Karpas-422 (cell line): ENCODE measurements at regions not wholly inside any gene's neighbourhood (a gene's known extent, or its start where the extent isn't known, plus 50 kb on each side); places are given as distances from the start of the nearest gene placed in this dataset.

Experiments used
- DNase-seq: peaks from one replicate; pipeline ENCODE4 v3.0.0-alpha.2; 2015
- H2AFZ ChIP-seq: fragments of 200-600 bp; sonication (generic); 2 replicates; pipeline ENCODE4 v1.6.1; 2014; ENCODE audit warnings: antibody characterized with exemption, low read length, mixed read lengths
- H3K27ac ChIP-seq: fragments of 200-600 bp; sonication (generic); 2 replicates; pipeline ENCODE4 v1.5.1; 2014; ENCODE audit warnings: mild to moderate bottlenecking, low read length, moderate library complexity
- H3K27me3 ChIP-seq: fragments of 200-600 bp; sonication (generic); 2 replicates; pipeline ENCODE4 v1.6.1; 2014; ENCODE audit warnings: low read length, mixed read lengths
- H3K36me3 ChIP-seq: fragments of 200-600 bp; sonication (generic); 2 replicates; pipeline ENCODE4 v1.6.1; 2014; ENCODE audit warnings: low read length, mixed read lengths; ENCODE audit not compliant: insufficient read depth
- H3K4me1 ChIP-seq: fragments of 200-600 bp; sonication (generic); 2 replicates; pipeline ENCODE4 v1.6.1; 2014; ENCODE audit warnings: mild to moderate bottlenecking, low read length, mixed read lengths
- H3K4me2 ChIP-seq: fragments of 200-600 bp; sonication (generic); 2 replicates; pipeline ENCODE4 v1.6.1; 2014; ENCODE audit warnings: low read length, low read depth, mild to moderate bottlenecking; ENCODE audit not compliant: poor library complexity, severe bottlenecking
- H3K4me3 ChIP-seq: fragments of 200-600 bp; sonication (generic); 2 replicates; pipeline ENCODE4 v1.5.1; 2014; ENCODE audit warnings: mild to moderate bottlenecking, antibody characterized with exemption, low read length, mixed read lengths
- H3K79me2 ChIP-seq: fragments of 200-600 bp; sonication (generic); 2 replicates; pipeline ENCODE4 v1.6.1; 2014; ENCODE audit warnings: mild to moderate bottlenecking, low read length, mixed read lengths
- H3K9ac ChIP-seq: fragments of 200-600 bp; sonication (generic); 2 replicates; pipeline ENCODE4 v1.6.0; 2014; ENCODE audit warnings: low read length
- H3K9me2 ChIP-seq: fragments of 200-600 bp; sonication (generic), shearing (Covaris generic); replicated peaks from 2 replicates; pipeline ENCODE4 v1.6.0; 2014; ENCODE audit warnings: mild to moderate bottlenecking, low read length, moderate library complexity; ENCODE audit not compliant: insufficient read depth
- H3K9me3 ChIP-seq: fragments of 300-700, 200-600 bp; sonication (generic); 2 replicates; pipeline ENCODE4 v1.6.1; 2014; ENCODE audit warnings: low read length, mixed read lengths
- H4K20me1 ChIP-seq: fragments of 200-600 bp; sonication (generic); 2 replicates; pipeline ENCODE4 v1.6.1; 2014; ENCODE audit warnings: mild to moderate bottlenecking, antibody characterized with exemption, low read length, low read depth; ENCODE audit not compliant: insufficient read depth

- Histone ChIP-seq H3K79me2 (no peaks in the 10 kb centered on the region), H4K20me1 (no peaks in the 10 kb centered on the region), H2AFZ (no peak overlapping the region)
Observed at GRCh38 chr5:179413086-179413690, 67.9 kb upstream of the ADAMTS2 start.

GRCh38 chr5:179411161-179411841, 66.0 kb upstream of the ADAMTS2 start:
- no peaks in the 10 kb centered on the region for H3K79me2 ChIP-seq
- no peak for DNase-seq
- peaks cover 22% of the 10 kb centered on the region for H3K4me1 ChIP-seq
- no peaks in the 10 kb centered on the region for H3K9me2 ChIP-seq
- no peak overlapping the region for H3K27ac ChIP-seq
- H3K4me3 ChIP-seq: no peak overlapping the region
- H4K20me1 ChIP-seq: no peaks in the 10 kb centered on the region
- H2AFZ ChIP-seq: no peak overlapping the region
- no peaks in the 10 kb centered on the region for H3K27me3 ChIP-seq
- no peak overlapping the region for H3K9ac ChIP-seq
- H3K36me3 ChIP-seq: no peaks in the 10 kb centered on the region
- no peaks in the 10 kb centered on the region for H3K9me3 ChIP-seq
- no peak overlapping the region for H3K4me2 ChIP-seq

More at GRCh38 chr5:179413086-179413690, 67.9 kb upstream of the ADAMTS2 start:
- no peaks in the 10 kb centered on the region for H3K36me3 ChIP-seq
- no peak overlapping the region for H3K4me2 ChIP-seq
- H3K9me2 ChIP-seq: no peaks in the 10 kb centered on the region
- H3K4me3 ChIP-seq: no peak overlapping the region
- no peak overlapping the region for H3K9ac ChIP-seq
- H3K27ac ChIP-seq: no peak overlapping the region
- H3K4me1 ChIP-seq: peaks cover 5% of the 10 kb centered on the region
- H3K9me3 ChIP-seq: no peaks in the 10 kb centered on the region
- H3K27me3 ChIP-seq: no peaks in the 10 kb centered on the region
- DNase-seq: no peak

GRCh38 chr5:179410291-179411160, 65.3 kb upstream of the ADAMTS2 start:
- no peaks in the 10 kb centered on the region for H3K36me3 ChIP-seq
- H4K20me1 ChIP-seq: no peaks in the 10 kb centered on the region
- no peak overlapping the region for H3K4me3 ChIP-seq
- no peaks in the 10 kb centered on the region for H3K9me3 ChIP-seq
- H3K9ac ChIP-seq: no peak overlapping the region
- no peaks in the 10 kb centered on the region for H3K79me2 ChIP-seq
- H2AFZ ChIP-seq: no peak overlapping the region
- no peak overlapping the region for H3K4me2 ChIP-seq
- no peaks in the 10 kb centered on the region for H3K27me3 ChIP-seq
- H3K9me2 ChIP-seq: no peaks in the 10 kb centered on the region
- DNase-seq: no peak
- H3K4me1 ChIP-seq: peaks cover 30% of the 10 kb centered on the region
- H3K27ac ChIP-seq: no peak overlapping the region

DNA sequence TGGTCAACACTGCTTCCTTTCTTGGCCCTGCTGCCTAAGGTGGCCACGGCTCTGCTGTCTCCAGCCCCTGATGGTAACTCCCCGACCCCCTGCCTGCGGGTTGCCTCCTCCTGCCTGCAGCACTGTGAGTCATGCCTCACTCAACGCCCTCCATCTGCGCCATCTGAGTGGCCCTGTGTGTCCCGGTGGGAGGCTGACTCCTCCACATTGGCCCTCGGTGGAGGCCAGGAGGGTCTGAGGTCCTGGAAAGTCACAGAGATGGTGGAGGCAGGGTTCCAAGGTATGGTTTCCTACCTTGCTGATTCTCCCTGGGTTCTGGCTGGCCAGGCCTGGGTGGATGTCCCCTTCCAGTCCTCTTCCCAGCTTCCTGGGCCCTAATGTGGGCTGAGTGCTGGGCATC, 64.5 kb upstream of the ADAMTS2 start:
- Histone ChIP-seq H3K4me3 (no peak overlapping the region), H2AFZ (no peak overlapping the region), H3K4me2 (no peak overlapping the region), H3K36me3 (no peaks in the 10 kb centered on the region), H3K4me1 (peaks cover 34% of the 10 kb centered on the region), H3K9me3 (no peaks in the 10 kb centered on the region), H3K9ac (no peak overlapping the region), H4K20me1 (no peaks in the 10 kb centered on the region), H3K27me3 (no peaks in the 10 kb centered on the region), H3K9me2 (no peaks in the 10 kb centered on the region), H3K27ac (no peak overlapping the region), H3K79me2 (no peaks in the 10 kb centered on the region)
- DNase-seq: no peak

DNA sequence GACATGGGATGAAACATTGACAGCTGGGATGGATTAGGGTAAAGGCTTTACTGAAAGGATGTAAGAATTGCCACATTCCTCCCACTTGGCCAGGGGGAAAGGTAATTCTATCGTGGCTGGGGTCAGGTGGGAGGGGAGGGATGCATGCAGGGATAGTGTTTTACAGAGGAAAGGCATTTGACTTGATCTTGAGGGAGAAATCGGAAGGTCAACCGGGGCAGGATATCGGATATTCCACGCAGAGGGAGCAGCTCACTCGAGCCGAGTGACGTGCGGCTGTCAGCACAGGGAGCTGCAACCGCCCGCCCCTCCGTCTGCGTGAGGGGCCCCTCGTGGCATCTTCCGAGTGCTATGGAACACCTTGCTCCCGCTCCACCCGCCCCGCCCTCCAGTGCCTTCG, 63.4 kb upstream of the ADAMTS2 start:
- Histone ChIP-seq H4K20me1 (no peaks in the 10 kb centered on the region), H3K4me3 (no peak overlapping the region), H3K9ac (no peak overlapping the region), H3K27ac (no peak overlapping the region), H3K4me1 (peaks cover 34% of the 10 kb centered on the region), H3K9me3 (no peaks in the 10 kb centered on the region), H2AFZ (no peak overlapping the region), H3K36me3 (no peaks in the 10 kb centered on the region), H3K9me2 (no peaks in the 10 kb centered on the region), H3K79me2 (no peaks in the 10 kb centered on the region), H3K4me2 (no peak overlapping the region), H3K27me3 (no peaks in the 10 kb centered on the region)
- DNase-seq: no peak

- Histone ChIP-seq H3K4me1 (peaks cover 34% of the 10 kb centered on the region), H3K27me3 (no peaks in the 10 kb centered on the region), H3K4me3 (peak overlapping the region; percentile 49; the same call in 1 of the 2 replicates), H3K9me2 (no peaks in the 10 kb centered on the region), H3K79me2 (no peaks in the 10 kb centered on the region), H3K36me3 (no peaks in the 10 kb centered on the region), H3K4me2 (peak overlapping the region; percentile 58), H3K9ac (peak overlapping the region; percentile 47), H3K9me3 (no peaks in the 10 kb centered on the region), H4K20me1 (no peaks in the 10 kb centered on the region), H2AFZ (no peak overlapping the region), H3K27ac (no peak overlapping the region)
- peak; percentile 77 for DNase-seq
Observed at GRCh38 chr5:179407191-179408175, 62.2 kb upstream of the ADAMTS2 start.

GRCh38 chr5:179406031-179406961, 61.0 kb upstream of the ADAMTS2 start:
- Histone ChIP-seq H3K36me3 (no peaks in the 10 kb centered on the region), H3K27ac (no peak overlapping the region), H3K27me3 (peaks cover 3% of the 10 kb centered on the region; the same call in 1 of the 2 replicates), H3K4me3 (no peak overlapping the region), H3K4me2 (no peak overlapping the region), H4K20me1 (no peaks in the 10 kb centered on the region), H3K9me2 (no peaks in the 10 kb centered on the region), H3K79me2 (no peaks in the 10 kb centered on the region), H3K9me3 (peaks cover 3% of the 10 kb centered on the region; the same call in 1 of the 2 replicates), H3K9ac (no peak overlapping the region), H2AFZ (no peak overlapping the region), H3K4me1 (peaks cover 34% of the 10 kb centered on the region)
- DNase-seq: no peak
